Endothelial cell of umbilical vein (primary cell): ENCODE measurements at regions not wholly inside any gene's neighbourhood (a gene's known extent, or its start where the extent isn't known, plus 50 kb on each side); places are given as distances from the start of the nearest gene placed in this dataset.

Source experiments
- BruUV-seq: library from RNA; stranded (reverse); fragments of 400-500 nt; replicated peaks from 2 replicates; lab custom pipeline; 2021; lab: Mats Ljungman, UMichigan
- CTCF ChIA-PET: fragments of 300-600, 350-600 bp; sonication (Branson Sonifier 250); formaldehyde crosslinking; loops from one replicate; lab custom pipeline; 2021; ENCODE audit warnings: antibody characterized with exemption, inconsistent platforms; lab: Charles Lee
- POLR2A ChIA-PET: fragments of 300-600, 350-600 bp; sonication (Branson Sonifier 250); formaldehyde crosslinking; loops from one replicate; lab custom pipeline; 2021; ENCODE audit warnings: antibody characterized with exemption, inconsistent platforms; lab: Charles Lee
- DNase-seq: peaks from one replicate; pipeline ENCODE4 v3.0.0-alpha.2; 2011; ENCODE audit warnings: low read depth, low spot score
- FAIRE-seq: peaks from 2 replicates; lab custom pipeline; 2011; peaks lifted over from hg19 to GRCh38; lab: Jason Lieb, UNC
- H2AFZ ChIP-seq: 2 replicates; pipeline ENCODE4 v1.6.0; 2012; ENCODE audit warnings: low read depth, low read length, control low read depth, inconsistent platforms
- H3K27ac ChIP-seq: 2 replicates; pipeline ENCODE4 v1.5.1; 2011; ENCODE audit warnings: low read depth, mild to moderate bottlenecking, control low read depth, low read length, moderate library complexity; ENCODE audit not compliant: insufficient read depth
- H3K27me3 ChIP-seq, 2 experiments: 2 replicates each; pipeline versions ENCODE4 v1.6.0 to v1.6.1; 2011; ENCODE audit warnings: low read length in 2 of 2, mixed read lengths in 1 of 2; ENCODE audit not compliant: control insufficient read depth in 2 of 2, insufficient read depth in 2 of 2
- H3K36me3 ChIP-seq, 2 experiments: 2 replicates in 1 of 2; 3 replicates in 1 of 2; pipeline ENCODE4 v1.5.1; 2011; ENCODE audit warnings: low read length in 2 of 2, mild to moderate bottlenecking in 1 of 2, moderate library complexity in 1 of 2; ENCODE audit not compliant: control insufficient read depth in 2 of 2, insufficient read depth in 2 of 2; ENCODE audit errors: extremely low read depth in 1 of 2
- H3K4me1 ChIP-seq: 3 replicates; pipeline ENCODE4 v1.5.1; 2011; ENCODE audit warnings: mild to moderate bottlenecking, low read length; ENCODE audit not compliant: control insufficient read depth, insufficient read depth; ENCODE audit errors: extremely low read depth
- H3K4me2 ChIP-seq: 2 replicates; pipeline ENCODE4 v1.6.1; 2011; ENCODE audit warnings: low read length, control low read depth, mixed read lengths; ENCODE audit not compliant: insufficient read depth
- H3K4me3 ChIP-seq, 3 experiments: fragments of 200-600 bp in 1 of 3; sonication (generic), shearing (Covaris generic) in 1 of 3; replicated peaks in 1 of 3; 2 replicates each; pipeline ENCODE4 v1.5.1; 2011 to 2016; ENCODE audit warnings: control low read depth in 3 of 3, low read length in 3 of 3, mild to moderate bottlenecking in 2 of 3, inconsistent platforms in 1 of 3, low read depth in 1 of 3, moderate library complexity in 1 of 3; ENCODE audit not compliant: insufficient read depth in 1 of 3
- H3K79me2 ChIP-seq: 2 replicates; pipeline ENCODE4 v1.6.0; 2012; ENCODE audit warnings: low read length, inconsistent platforms; ENCODE audit not compliant: control insufficient read depth, insufficient read depth
- H3K9ac ChIP-seq: replicated peaks from 2 replicates; pipeline ENCODE3; 2011; ENCODE audit warnings: low read length, control low read depth; ENCODE audit not compliant: insufficient read depth; ENCODE audit errors: extremely low read depth
- H3K9me1 ChIP-seq: replicated peaks from 3 replicates; pipeline ENCODE4 v1.6.0; 2011; ENCODE audit warnings: mild to moderate bottlenecking, low read length; ENCODE audit not compliant: control insufficient read depth, insufficient read depth; ENCODE audit errors: extremely low read depth
- H3K9me3 ChIP-seq: replicated peaks from 2 replicates; pipeline ENCODE4 v1.5.1; 2012; ENCODE audit warnings: low read length, inconsistent platforms; ENCODE audit not compliant: control insufficient read depth, insufficient read depth
- H4K20me1 ChIP-seq: replicated peaks from 2 replicates; pipeline ENCODE3; 2011; ENCODE audit warnings: mild to moderate bottlenecking, low read length; ENCODE audit not compliant: control insufficient read depth, insufficient read depth; ENCODE audit errors: extremely low read depth
- CTCF ChIP-seq, 2 donors: IDR thresholded peaks; 1 replicate in 1 of 2; 2 replicates in 1 of 2; pipeline ENCODE4 v1.5.1; 2011; ENCODE audit warnings: low read length in 2 of 2, mild to moderate bottlenecking in 2 of 2, moderate library complexity in 2 of 2, control low read depth in 1 of 2, inconsistent platforms in 1 of 2, low read depth in 1 of 2; ENCODE audit not compliant: insufficient read depth in 1 of 2; ENCODE audit errors: extremely low read depth in 1 of 2
- FOS ChIP-seq: IDR thresholded peaks from 2 replicates; pipeline ENCODE4 v1.6.1; 2011; ENCODE audit warnings: mild to moderate bottlenecking, low read length, moderate library complexity, borderline replicate concordance; ENCODE audit not compliant: insufficient read depth
- GATA2 ChIP-seq: IDR thresholded peaks from 2 replicates; pipeline ENCODE4 v1.7.0; 2011; ENCODE audit warnings: low read depth, mild to moderate bottlenecking, moderate library complexity, mixed read lengths, low read length; ENCODE audit not compliant: insufficient read length, insufficient read depth
- JUN ChIP-seq: IDR thresholded peaks from 2 replicates; pipeline ENCODE4 v1.6.1; 2011; ENCODE audit warnings: borderline replicate concordance, low read depth; ENCODE audit not compliant: insufficient read length, insufficient read depth
- MAX ChIP-seq: IDR thresholded peaks from 2 replicates; pipeline ENCODE4 v1.6.1; 2011; ENCODE audit not compliant: insufficient read depth, insufficient read length
- MYC ChIP-seq: IDR thresholded peaks from one replicate; pipeline ENCODE4 v1.6.1; 2011; ENCODE audit warnings: mild to moderate bottlenecking, low read depth, low read length
- dilution Hi-C: fragments of 300-500 bp; cut with MboI; formaldehyde crosslinking; loops from one replicate; pipeline ENCODE4 v1.15.0; 2019; ENCODE audit warnings: low sequenced_read_pairs; ENCODE audit not compliant: extremely low pct_ligation_motif_present
- intact Hi-C: fragments of 100-400 bp; cut with micrococcal nuclease; formaldehyde crosslinking; loops from one replicate; pipeline ENCODE4 v1.10.0; 2022

GRCh38 chr3:55373423-55373822 lies 113.7 kb downstream of the WNT5A start:
- Histone ChIP-seq H3K79me2 (no peaks in the 10 kb centered on the region), H3K36me3 (no peaks in the 10 kb centered on the region), H3K27me3 (no peaks in the 10 kb centered on the region), H3K9ac (no peak overlapping the region), H3K9me1 (no peaks in the 10 kb centered on the region), H2AFZ (no peak overlapping the region), H3K27ac (no peak overlapping the region), H3K9me3 (no peaks in the 10 kb centered on the region), H3K4me3 (no peak overlapping the region), H3K4me2 (no peak overlapping the region), H3K4me1 (no peaks in the 10 kb centered on the region), H4K20me1 (no peaks in the 10 kb centered on the region)
- FAIRE-seq (no peak), DNase-seq (no peak)
- TF ChIP-seq FOS (no peak), CTCF (IDR thresholded peaks at IDR 0.05; ENCODE audit: extremely low read depth in 1 of 2, insufficient read depth in 1 of 2, low read depth in 1 of 2, low read length in 2 of 2) (no peak), JUN (no peak), MYC (no peak)
- ChIA-PET CTCF (no interaction called here), POLR2A (no interaction called here)
- intact Hi-C loops: no loop called here
- dilution Hi-C loops: no loop called here
- no TSS peak for BruUV-seq

GRCh38 chr3:55370272-55370671 lies 116.8 kb downstream of the WNT5A start:
- TF ChIP-seq MAX: no peak
- TF ChIP-seq CTCF (IDR thresholded peaks at IDR 0.05; ENCODE audit: extremely low read depth in 1 of 2, insufficient read depth in 1 of 2, low read depth in 1 of 2, low read length in 2 of 2): no peak
- no peak for TF ChIP-seq MYC
- no peak for TF ChIP-seq GATA2
- no peak for TF ChIP-seq JUN
- intact Hi-C loops: no loop called here
- Histone ChIP-seq H3K9me3 (no peaks in the 10 kb centered on the region), H3K4me2 (no peak overlapping the region), H3K27ac (no peak overlapping the region), H3K4me3 (no peak overlapping the region), H3K79me2 (no peaks in the 10 kb centered on the region), H3K4me1 (no peaks in the 10 kb centered on the region), H3K9ac (no peak overlapping the region), H4K20me1 (no peaks in the 10 kb centered on the region), H3K36me3 (no peaks in the 10 kb centered on the region), H3K9me1 (no peaks in the 10 kb centered on the region), H2AFZ (no peak overlapping the region), H3K27me3 (no peaks in the 10 kb centered on the region)
- dilution Hi-C loops: no loop called here
- CTCF ChIA-PET: no interaction called here
- FAIRE-seq (no peak), DNase-seq (no peak)
- BruUV-seq: no TSS peak
- POLR2A ChIA-PET: no interaction called here
